HFF-Myc (cell line): ENCODE measurements at regions not wholly inside any gene's neighbourhood (a gene's known extent, or its start where the extent isn't known, plus 50 kb on each side); places are given as distances from the start of the nearest gene placed in this dataset.
"Not testable (repeated sequence)": the region's sequence is repeated elsewhere in the genome, so short reads cannot be mapped to it uniquely, and the experiment has no call there.

Experiments used
- DNase-seq: peaks from one replicate; pipeline ENCODE4 v3.0.0-alpha.2; 2011; ENCODE audit warnings: low read depth; ENCODE audit errors: extremely low read depth
- H3K4me3 ChIP-seq: replicated peaks from 2 replicates; pipeline ENCODE4 v1.5.1; 2011; ENCODE audit warnings: low read depth, mild to moderate bottlenecking, control low read depth, low read length
- CTCF ChIP-seq: IDR thresholded peaks from 2 replicates; pipeline ENCODE4 v1.5.1; 2012; ENCODE audit warnings: mild to moderate bottlenecking, low read depth, low read length, control low read depth; ENCODE audit errors: missing control alignments

- no peak for TF ChIP-seq CTCF
- DNase-seq = no peak
- H3K4me3 ChIP-seq = no peak overlapping the region
Measured at GRCh38 chr1:166626711-166627110, 212.6 kb upstream of the POGK start.

GRCh38 chr1:166627558-166627957, 211.7 kb upstream of the POGK start:
- no peak overlapping the region for H3K4me3 ChIP-seq
- no peak for DNase-seq
- TF ChIP-seq CTCF = no peak

GRCh38 chr1:166628259-166628658, 211.0 kb upstream of the POGK start:
- no peak for TF ChIP-seq CTCF
- no peak for DNase-seq
- H3K4me3 ChIP-seq = no peak overlapping the region

- no peak for TF ChIP-seq CTCF
- no peak for DNase-seq
- no peak overlapping the region for H3K4me3 ChIP-seq
Measured at GRCh38 chr1:166629946-166630345, 209.3 kb upstream of the POGK start.

- H3K4me3 ChIP-seq = no peak overlapping the region
- no peak for TF ChIP-seq CTCF
- no peak for DNase-seq
Measured at GRCh38 chr1:166630369-166630768, 208.9 kb upstream of the POGK start.

GRCh38 chr1:166638137-166638536, 201.1 kb upstream of the POGK start:
- no peak for DNase-seq
- H3K4me3 ChIP-seq = no peak overlapping the region
- TF ChIP-seq CTCF = no peak

GRCh38 chr1:166657228-166657627, 182.0 kb upstream of the POGK start:
- not testable (repeated sequence) for DNase-seq, H3K4me3 ChIP-seq

GRCh38 chr1:166666790-166667189, 172.5 kb upstream of the POGK start:
- not testable (repeated sequence) for DNase-seq, H3K4me3 ChIP-seq

GRCh38 chr1:166667600-166667999, 171.7 kb upstream of the POGK start:
- DNase-seq, H3K4me3 ChIP-seq: not testable (repeated sequence)
